ENCODE measurements at regions not wholly inside any gene's neighbourhood (a gene's known extent, or its start where the extent isn't known, plus 50 kb on each side); places are given as distances from the start of the nearest gene placed in this dataset.

DNA sequence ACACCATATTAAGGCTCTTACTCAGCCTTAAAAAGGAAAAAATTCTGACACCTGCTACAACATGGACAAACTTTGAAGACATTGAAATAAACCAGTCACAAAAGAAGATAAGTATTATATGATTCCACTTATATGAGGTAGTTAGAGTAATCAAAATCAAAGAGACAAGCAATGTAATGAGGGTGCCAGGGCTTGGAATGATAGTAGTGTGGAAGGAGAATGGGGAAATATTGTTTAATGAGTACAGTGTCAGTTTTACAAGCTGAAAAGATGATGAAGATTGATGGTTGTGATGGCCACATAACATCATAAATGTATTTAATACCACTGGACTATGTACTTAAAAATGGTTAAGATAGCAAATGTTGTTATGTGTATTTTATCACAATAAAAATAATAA is 485.7 kb downstream of the SPATA31D1 start:
- no peaks in the 10 kb centered on the region for H3K36me3 ChIP-seq (ENCODE audit: control insufficient read depth in 2 of 2, insufficient read depth in 1 of 2, low read length in 2 of 2)
- no peak overlapping the region for H3K27ac ChIP-seq (ENCODE audit: extremely low read depth, low read depth, low read length)
- ChIA-PET CTCF (no interaction called here), POLR2A (no interaction called here)
- H3K4me1 ChIP-seq (ENCODE audit: control insufficient read depth, insufficient read depth, low read length) = no peaks in the 10 kb centered on the region
- no peaks in the 10 kb centered on the region for H3K9me3 ChIP-seq (ENCODE audit: control insufficient read depth, insufficient read depth, low read depth, low read length)
- TF ChIP-seq KLF7 (tag by site-specific recombination; IDR thresholded peaks at IDR 0.05; ENCODE audit: borderline replicate concordance) (no peak), WT1 (tag by site-specific recombination; IDR thresholded peaks at IDR 0.05) (no peak), SP3 (tag by site-specific recombination; IDR thresholded peaks at IDR 0.05) (no peak), ZNF335 (tag by site-specific recombination; conservative IDR thresholded peaks at IDR 0.05) (no peak), ZNF473 (tag by site-specific recombination; IDR thresholded peaks at IDR 0.05) (no peak), ZNF701 (tag by site-specific recombination; IDR thresholded peaks at IDR 0.05) (no peak), ZNF354C (tag by site-specific recombination; IDR thresholded peaks at IDR 0.05; ENCODE audit: borderline replicate concordance, low read depth) (no peak), KLF8 (tag by site-specific recombination; IDR thresholded peaks at IDR 0.05) (no peak), HOXD13 (CRISPR knock-in tag; IDR thresholded peaks at IDR 0.05; ENCODE audit: borderline replicate concordance) (no peak), ZBTB48 (tag by site-specific recombination; IDR thresholded peaks at IDR 0.05) (no peak)
- TF ChIP-seq, protein P1, sequence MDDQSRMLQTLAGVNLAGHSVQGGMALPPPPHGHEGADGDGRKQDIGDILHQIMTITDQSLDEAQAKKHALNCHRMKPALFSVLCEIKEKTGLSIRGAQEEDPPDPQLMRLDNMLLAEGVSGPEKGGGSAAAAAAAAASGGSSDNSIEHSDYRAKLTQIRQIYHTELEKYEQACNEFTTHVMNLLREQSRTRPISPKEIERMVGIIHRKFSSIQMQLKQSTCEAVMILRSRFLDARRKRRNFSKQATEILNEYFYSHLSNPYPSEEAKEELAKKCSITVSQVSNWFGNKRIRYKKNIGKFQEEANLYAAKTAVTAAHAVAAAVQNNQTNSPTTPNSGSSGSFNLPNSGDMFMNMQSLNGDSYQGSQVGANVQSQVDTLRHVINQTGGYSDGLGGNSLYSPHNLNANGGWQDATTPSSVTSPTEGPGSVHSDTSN (CRISPR knock-in tag; IDR thresholded peaks at IDR 0.05) = no peak
- TF ChIP-seq, protein P2, sequence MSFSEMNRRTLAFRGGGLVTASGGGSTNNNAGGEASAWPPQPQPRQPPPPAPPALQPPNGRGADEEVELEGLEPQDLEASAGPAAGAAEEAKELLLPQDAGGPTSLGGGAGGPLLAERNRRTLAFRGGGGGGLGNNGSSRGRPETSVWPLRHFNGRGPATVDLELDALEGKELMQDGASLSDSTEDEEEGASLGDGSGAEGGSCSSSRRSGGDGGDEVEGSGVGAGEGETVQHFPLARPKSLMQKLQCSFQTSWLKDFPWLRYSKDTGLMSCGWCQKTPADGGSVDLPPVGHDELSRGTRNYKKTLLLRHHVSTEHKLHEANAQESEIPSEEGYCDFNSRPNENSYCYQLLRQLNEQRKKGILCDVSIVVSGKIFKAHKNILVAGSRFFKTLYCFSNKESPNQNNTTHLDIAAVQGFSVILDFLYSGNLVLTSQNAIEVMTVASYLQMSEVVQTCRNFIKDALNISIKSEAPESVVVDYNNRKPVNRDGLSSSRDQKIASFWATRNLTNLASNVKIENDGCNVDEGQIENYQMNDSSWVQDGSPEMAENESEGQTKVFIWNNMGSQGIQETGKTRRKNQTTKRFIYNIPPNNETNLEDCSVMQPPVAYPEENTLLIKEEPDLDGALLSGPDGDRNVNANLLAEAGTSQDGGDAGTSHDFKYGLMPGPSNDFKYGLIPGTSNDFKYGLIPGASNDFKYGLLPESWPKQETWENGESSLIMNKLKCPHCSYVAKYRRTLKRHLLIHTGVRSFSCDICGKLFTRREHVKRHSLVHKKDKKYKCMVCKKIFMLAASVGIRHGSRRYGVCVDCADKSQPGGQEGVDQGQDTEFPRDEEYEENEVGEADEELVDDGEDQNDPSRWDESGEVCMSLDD (tag by site-specific recombination; IDR thresholded peaks at IDR 0.05) = no peak
- TF ChIP-seq, protein P3, sequence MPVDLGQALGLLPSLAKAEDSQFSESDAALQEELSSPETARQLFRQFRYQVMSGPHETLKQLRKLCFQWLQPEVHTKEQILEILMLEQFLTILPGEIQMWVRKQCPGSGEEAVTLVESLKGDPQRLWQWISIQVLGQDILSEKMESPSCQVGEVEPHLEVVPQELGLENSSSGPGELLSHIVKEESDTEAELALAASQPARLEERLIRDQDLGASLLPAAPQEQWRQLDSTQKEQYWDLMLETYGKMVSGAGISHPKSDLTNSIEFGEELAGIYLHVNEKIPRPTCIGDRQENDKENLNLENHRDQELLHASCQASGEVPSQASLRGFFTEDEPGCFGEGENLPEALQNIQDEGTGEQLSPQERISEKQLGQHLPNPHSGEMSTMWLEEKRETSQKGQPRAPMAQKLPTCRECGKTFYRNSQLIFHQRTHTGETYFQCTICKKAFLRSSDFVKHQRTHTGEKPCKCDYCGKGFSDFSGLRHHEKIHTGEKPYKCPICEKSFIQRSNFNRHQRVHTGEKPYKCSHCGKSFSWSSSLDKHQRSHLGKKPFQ (tag by site-specific recombination; IDR thresholded peaks at IDR 0.05) = no peak
- TF ChIP-seq, protein P4, sequence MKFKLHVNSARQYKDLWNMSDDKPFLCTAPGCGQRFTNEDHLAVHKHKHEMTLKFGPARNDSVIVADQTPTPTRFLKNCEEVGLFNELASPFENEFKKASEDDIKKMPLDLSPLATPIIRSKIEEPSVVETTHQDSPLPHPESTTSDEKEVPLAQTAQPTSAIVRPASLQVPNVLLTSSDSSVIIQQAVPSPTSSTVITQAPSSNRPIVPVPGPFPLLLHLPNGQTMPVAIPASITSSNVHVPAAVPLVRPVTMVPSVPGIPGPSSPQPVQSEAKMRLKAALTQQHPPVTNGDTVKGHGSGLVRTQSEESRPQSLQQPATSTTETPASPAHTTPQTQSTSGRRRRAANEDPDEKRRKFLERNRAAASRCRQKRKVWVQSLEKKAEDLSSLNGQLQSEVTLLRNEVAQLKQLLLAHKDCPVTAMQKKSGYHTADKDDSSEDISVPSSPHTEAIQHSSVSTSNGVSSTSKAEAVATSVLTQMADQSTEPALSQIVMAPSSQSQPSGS (tag by site-specific recombination; IDR thresholded peaks at IDR 0.05; ENCODE audit: low read depth) = no peak
- TF ChIP-seq, protein P5, sequence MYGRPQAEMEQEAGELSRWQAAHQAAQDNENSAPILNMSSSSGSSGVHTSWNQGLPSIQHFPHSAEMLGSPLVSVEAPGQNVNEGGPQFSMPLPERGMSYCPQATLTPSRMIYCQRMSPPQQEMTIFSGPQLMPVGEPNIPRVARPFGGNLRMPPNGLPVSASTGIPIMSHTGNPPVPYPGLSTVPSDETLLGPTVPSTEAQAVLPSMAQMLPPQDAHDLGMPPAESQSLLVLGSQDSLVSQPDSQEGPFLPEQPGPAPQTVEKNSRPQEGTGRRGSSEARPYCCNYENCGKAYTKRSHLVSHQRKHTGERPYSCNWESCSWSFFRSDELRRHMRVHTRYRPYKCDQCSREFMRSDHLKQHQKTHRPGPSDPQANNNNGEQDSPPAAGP (tag by site-specific recombination; IDR thresholded peaks at IDR 0.05) = no peak
- no peak overlapping the region for H3K4me3 ChIP-seq (ENCODE audit: low read depth, low read length)

DNA sequence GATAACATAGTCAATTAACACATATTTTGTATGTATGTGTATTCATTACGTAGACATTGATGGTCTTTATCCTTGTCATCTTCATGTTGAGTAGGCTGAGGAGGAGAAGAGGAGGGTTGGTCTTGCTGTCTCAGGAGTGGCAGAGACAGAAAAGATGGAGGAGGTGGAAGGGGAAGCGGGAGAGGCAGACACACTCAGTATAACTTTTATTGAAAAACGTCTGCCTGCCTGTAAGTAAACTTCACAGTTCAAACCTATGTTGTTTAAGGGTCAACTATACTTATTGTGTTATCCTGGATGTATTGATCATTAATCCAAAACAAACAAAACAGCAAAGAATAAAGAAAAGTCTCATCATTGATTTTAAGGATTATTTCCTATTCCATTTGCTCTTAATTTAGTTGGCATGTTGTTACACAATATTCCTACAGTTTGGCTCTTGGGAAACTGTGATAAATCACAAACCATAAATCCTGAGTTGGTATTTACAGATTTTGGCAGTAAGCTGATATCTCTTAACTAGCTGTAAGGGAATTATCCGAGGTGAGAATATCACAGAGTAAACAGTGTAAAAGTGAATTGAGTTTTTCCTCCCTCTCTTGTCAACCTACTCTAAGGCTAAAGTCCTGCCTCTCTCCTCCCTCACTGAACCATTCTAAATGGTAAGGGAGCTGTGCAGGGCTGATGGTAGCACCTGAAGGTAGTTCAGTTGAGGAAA is 487.2 kb downstream of the SPATA31D1 start:
- H3K4me3 ChIP-seq (ENCODE audit: low read depth, low read length) = no peak overlapping the region
- ChIA-PET CTCF (no interaction called here), POLR2A (no interaction called here)
- no peak overlapping the region for H3K27ac ChIP-seq (ENCODE audit: extremely low read depth, low read depth, low read length)
- H3K4me1 ChIP-seq (ENCODE audit: control insufficient read depth, insufficient read depth, low read length) = no peaks in the 10 kb centered on the region
- H3K9me3 ChIP-seq (ENCODE audit: control insufficient read depth, insufficient read depth, low read depth, low read length) = no peaks in the 10 kb centered on the region
- TF ChIP-seq, protein P6, sequence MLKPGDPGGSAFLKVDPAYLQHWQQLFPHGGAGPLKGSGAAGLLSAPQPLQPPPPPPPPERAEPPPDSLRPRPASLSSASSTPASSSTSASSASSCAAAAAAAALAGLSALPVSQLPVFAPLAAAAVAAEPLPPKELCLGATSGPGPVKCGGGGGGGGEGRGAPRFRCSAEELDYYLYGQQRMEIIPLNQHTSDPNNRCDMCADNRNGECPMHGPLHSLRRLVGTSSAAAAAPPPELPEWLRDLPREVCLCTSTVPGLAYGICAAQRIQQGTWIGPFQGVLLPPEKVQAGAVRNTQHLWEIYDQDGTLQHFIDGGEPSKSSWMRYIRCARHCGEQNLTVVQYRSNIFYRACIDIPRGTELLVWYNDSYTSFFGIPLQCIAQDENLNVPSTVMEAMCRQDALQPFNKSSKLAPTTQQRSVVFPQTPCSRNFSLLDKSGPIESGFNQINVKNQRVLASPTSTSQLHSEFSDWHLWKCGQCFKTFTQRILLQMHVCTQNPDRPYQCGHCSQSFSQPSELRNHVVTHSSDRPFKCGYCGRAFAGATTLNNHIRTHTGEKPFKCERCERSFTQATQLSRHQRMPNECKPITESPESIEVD (tag by site-specific recombination; IDR thresholded peaks at IDR 0.05) = peak; percentile 89
- TF ChIP-seq ZNF843 (tag by site-specific recombination; IDR thresholded peaks at IDR 0.05) (0 out of 2 replicates have a peak, but pooled peaks have one; percentile 22), ZNF10 (tag by site-specific recombination; IDR thresholded peaks at IDR 0.05) (no peak)
- no peaks in the 10 kb centered on the region for H3K36me3 ChIP-seq (ENCODE audit: control insufficient read depth in 2 of 2, insufficient read depth in 1 of 2, low read length in 2 of 2)
